HG03342 (cell line): ENCODE measurements at regions not wholly inside any gene's neighbourhood (a gene's known extent, or its start where the extent isn't known, plus 50 kb on each side); places are given as distances from the start of the nearest gene placed in this dataset.

Experiments
- ATAC-seq: cut with Tn5 transposase; IDR thresholded peaks from one replicate; pipeline ENCODE4 v1.9.1; 2021; ENCODE audit warnings: mild to moderate bottlenecking, moderate library complexity; ENCODE audit not compliant: unreplicated experiment

DNA sequence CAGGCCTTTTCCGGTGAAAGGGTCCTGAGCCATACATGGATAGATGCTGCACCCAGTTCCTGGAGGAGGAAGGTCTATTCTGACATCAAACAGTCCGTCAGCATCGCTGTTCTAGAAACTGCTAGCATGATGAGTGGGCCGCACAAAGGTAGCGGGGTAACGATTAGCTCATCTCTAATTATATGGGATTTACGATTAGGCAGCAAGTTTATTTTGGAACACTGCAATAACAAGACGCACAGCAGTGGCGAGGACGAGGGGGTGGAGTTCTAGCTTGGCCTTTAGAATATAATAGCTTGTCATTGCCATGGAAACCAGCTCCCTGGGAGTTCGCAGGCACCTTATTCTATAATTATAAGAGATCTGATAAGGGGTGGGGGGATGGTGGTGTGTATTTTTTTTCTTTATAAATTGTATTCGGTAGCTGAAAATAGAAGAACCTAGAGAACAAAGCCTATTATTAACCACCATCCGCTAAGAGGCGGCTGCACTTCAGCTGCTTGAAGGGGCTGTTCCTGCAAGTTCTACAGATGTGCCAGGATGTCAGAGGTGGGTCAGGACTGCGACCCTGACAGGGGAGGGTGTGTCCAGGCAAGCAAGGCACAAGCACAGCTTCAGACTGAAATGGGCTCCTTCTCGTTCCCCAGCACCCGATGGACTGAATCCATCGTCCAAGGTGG is 311.0 kb downstream of the AGTPBP1 start:
- no peak for ATAC-seq

GRCh38 chr9:85428230-85428629 is 313.5 kb downstream of the AGTPBP1 start:
- ATAC-seq: no peak

DNA sequence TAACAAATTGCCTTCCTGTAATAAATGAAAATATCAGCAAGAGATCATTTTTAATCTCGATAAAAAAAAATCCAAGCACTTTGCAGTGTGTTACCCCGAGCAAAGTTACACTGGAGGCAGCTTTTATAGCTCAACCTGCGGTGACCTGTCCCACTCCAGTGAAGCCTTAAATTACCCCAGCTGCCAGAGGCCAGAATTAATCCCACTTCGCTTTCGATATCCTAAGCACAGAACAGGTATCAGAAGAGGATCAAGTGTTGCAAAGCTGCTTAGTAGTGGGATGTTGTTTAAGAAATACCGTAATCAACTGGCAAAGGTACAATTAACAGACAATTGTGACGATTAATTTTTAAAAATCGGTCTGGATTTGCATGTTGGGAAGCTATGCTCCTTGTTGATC is 314.0 kb downstream of the AGTPBP1 start:
- no peak for ATAC-seq

DNA sequence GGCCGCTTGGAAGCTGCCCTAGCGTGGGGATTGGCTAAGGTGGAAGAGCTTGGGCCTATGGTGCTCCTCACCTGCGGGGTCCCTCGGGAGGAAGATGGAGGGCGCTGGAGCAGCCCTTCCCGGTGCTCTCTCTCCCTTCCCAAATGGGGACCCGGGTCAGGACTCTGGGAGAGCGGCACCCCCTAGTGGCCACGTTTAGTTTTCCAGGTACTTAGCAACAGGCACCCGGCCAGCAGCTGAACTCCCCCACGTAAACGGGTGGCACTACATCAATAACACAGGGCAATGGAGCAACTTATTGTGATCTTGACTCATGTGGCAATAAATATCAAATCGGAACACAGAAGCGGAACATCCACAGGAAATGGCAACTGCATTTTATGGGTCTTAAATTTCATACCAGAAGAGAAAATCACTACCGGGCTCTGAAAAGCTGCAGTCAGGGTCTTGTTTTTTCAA is 316.6 kb downstream of the AGTPBP1 start:
- ATAC-seq: peak; percentile 62

- no peak for ATAC-seq
Observed at GRCh38 chr9:85423422-85423821, 318.3 kb downstream of the AGTPBP1 start.

GRCh38 chr9:85421641-85422040 is 320.1 kb downstream of the AGTPBP1 start:
- ATAC-seq: no peak

GRCh38 chr9:85420750-85421149 is 321.0 kb downstream of the AGTPBP1 start:
- ATAC-seq: no peak

- ATAC-seq: no peak
Observed at GRCh38 chr9:85417674-85418073, 324.1 kb downstream of the AGTPBP1 start.

GRCh38 chr9:85416715-85417114 is 325.0 kb downstream of the AGTPBP1 start:
- ATAC-seq: no peak

DNA sequence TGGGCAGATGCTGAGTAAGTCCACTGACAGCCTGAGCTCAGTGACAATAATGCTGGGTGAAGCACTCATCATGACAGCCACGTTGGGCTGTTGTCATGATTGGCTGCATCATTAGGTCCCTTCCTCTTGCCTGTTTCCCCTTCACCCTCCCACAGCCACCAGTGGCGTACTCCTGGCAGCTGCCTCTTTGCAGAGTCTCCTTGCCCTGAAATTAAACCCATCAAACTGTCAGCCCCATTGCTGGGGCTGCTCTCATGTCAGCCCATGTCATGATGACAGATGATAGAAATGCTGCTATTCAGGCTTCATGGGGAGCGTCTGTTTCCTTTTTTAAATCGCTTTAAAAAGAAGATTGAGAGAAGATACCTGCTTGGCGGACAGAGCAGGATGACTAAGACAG is 327.4 kb downstream of the AGTPBP1 start:
- ATAC-seq: no peak

DNA sequence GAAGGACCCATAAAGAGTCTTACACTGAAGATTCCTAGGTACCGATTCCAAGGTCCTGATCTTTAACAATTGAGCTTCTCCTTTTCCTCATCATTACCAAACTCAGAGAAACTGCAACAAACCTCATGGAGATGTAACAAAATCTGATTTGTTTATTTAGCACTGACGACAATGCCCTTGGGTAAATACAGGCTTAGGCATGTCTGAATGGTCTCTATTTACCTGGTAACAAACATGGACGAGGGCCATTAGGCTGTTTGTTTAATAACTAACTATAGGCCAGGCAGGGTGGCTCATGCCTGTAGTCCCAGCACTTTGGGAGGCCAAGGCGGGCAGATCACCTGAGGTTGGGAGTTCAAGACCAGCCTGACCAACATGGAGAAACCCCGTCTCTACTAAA is 333.3 kb downstream of the AGTPBP1 start:
- ATAC-seq: no peak

DNA sequence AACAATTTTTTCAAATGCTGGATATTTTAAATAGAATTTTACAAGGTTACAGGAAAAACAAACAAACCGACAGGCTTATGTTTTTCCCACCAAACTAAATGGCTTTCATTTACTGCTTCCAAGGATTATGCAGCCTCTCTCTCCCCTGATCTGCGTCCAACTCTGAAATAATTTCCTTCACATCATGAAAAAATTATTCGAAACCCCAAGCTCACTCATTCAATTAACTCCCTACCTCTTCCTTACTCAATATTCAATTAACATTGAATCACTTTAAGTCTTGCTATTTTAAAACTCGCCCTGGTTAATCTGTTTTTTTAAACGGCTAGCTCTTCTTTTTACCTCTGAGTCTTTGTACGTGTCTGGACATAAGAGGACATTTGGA is 336.2 kb downstream of the AGTPBP1 start:
- ATAC-seq: no peak

DNA sequence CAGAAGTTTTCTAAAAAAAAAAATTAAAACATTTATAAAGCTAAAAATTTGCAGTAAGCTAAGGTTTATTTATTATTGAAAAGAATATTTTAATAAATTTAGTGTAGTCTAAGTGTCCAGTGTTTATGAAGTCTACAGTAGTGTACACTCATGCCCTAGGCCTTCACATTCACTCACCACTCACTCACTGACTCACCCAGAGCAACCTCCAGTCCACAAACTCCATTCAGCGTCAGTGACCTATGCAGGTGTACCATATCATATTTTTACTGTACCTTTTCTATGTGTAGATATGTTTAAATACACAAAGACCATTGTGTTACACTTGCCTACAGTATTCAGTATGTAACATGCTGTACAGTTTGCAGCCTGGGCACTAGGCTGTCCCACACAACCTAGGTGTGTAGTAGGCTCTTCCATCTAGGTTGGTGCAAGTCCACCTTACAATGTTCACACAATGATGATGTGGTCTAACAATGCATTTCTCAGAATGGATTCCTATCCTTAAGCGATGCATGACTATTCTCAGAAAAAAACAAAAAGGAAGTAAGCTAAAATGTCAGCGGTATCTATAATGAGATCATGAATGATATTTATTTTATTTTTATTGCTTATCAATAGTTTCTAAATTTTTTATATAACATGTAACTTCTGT is 336.7 kb downstream of the AGTPBP1 start:
- no peak for ATAC-seq

DNA sequence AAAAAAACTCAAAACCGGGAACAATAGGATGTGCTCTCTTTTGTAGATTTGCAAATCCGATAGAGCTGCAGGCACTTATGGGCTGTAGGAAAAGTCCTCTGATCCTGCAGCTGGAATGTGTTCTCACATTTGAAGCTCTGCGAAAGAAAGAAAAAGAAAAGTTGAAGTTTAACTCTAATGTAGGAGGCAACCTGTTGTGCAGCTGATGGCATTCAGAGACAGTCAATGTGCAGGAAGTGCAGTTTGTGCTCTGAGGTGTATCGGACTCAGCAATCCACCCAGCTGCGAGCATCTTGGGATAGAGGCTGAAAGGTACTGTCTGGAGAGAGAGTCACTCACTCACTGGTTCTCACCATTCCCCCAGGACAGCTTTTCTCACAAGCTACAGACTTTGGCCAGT is 339.2 kb downstream of the AGTPBP1 start:
- no peak for ATAC-seq

DNA sequence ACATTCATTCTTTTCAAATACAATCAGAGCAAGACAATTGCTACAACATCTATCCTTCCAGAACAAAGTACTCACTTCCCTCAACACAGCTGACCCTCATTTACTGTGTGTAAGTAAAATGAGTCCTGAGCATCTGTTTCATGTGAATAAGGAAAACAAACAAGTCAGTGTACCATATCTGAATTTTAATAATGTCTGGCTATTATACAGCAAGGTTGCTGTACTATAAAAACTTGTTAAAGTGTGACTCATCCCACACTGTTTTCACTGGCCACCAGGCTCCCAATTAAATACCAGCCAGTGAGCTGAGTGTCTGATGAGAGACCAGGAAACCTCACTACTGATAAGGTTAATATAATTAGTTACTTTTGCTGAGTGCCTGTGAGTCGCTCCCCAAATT is 339.8 kb downstream of the AGTPBP1 start:
- no peak for ATAC-seq

DNA sequence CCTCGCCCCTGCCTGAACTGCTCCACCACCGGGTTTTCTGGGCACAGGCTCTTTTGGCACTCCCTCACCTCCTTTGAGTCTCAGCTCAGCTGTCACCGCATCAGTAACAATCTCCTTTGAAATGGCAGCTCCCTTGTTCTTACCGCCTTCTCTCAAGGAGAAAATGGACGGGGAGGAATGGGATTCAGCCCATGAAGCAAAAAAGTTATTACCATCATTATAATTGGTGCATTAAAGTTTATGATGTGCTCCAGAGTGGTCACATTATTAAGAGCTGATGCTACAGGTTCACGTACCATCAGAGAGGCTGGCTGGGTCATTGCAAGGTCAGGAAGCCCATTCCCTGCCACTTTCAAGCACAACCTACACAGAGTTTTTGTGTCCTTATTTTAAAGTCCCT is 344.7 kb downstream of the AGTPBP1 start:
- ATAC-seq: no peak

DNA sequence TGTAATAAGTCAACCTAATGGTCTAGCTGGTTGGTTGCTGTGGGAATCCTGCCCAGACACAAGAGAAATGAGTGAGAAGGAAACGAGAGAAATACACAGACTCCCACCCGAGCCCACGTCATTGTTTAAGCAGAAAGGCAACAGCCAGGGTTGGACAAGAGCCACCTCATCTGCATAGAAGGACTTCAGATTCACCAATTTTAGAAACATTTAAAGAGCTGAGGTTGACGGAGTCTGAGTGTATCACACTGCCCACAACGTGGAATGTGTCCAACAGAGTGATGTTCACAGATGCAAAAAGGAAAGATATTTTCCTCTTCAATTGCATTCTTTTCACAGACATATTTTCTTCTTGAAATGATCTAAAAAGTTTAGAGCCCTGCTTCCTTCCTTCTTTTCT is 349.5 kb downstream of the AGTPBP1 start:
- ATAC-seq: no peak

DNA sequence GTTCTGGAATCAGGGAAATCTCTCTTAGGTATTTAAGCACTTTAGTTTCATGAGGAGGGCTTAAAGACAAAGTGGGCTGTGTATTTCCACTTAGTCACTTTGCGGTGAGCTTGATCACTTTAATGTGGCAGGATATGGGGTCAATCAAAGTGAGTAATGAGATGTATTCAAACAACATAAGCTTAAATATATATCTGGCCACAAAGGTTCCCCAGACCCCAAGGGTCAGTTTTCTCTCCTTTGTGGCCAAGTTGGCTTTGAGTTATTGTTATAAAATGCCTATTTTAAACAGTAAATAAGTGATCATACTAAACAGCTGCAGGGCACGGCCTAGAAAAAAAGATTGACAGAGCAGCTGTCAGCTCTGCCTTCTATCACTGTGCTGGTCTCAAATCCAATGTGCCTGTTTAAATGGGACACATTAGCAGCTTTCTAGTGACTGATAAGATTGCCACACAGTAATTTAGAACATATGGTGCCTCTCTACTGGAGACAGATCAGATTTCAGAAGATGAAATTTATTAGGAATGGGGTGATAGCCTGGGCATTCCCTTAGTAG is 363.9 kb downstream of the AGTPBP1 start:
- no peak for ATAC-seq

GRCh38 chr9:85368781-85369180 is 373.0 kb downstream of the AGTPBP1 start:
- ATAC-seq: no peak

DNA sequence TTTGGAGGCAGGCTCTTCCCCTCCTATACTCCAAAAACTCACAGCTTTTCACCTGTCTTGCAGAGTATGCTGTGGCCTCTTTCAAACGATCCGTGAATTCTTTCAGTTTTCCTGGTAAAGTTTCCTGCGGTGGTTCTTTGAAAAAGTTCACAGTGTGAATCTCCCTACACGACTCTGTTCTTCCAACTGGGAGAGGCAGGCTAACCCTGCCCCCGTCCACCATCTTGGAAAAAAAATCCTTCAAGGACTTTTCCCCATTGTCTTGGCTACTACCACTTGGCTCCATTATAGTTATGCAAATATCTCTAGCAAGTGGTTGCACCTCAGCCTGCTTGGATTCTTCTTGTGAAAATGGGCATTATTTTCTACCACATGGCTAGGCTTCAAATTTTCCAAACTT is 382.6 kb downstream of the AGTPBP1 start:
- no peak for ATAC-seq

- ATAC-seq: no peak
Observed at GRCh38 chr9:85349046-85349445, 392.7 kb downstream of the AGTPBP1 start.

- ATAC-seq: no peak
Observed at GRCh38 chr9:85347541-85347940, 394.2 kb downstream of the AGTPBP1 start.
